HEK293 (cell line): ENCODE measurements at regions not wholly inside any gene's neighbourhood (a gene's known extent, or its start where the extent isn't known, plus 50 kb on each side); places are given as distances from the start of the nearest gene placed in this dataset.

Source experiments
- CTCF ChIA-PET: fragments of 350-600 bp; formaldehyde crosslinking; extraction: SDS; loops from one replicate; lab custom pipeline; 2021; ENCODE audit warnings: antibody characterized with exemption; lab: Yijun Ruan, JAX
- POLR2A ChIA-PET: fragments of 300-600 bp; formaldehyde crosslinking; extraction: SDS; loops from one replicate; lab custom pipeline; 2020; ENCODE audit warnings: antibody characterized with exemption, inconsistent platforms; lab: Yijun Ruan, JAX
- H3K27ac ChIP-seq: fragments of 200-500 bp; sonication (Bioruptor generic); 2 replicates; pipeline ENCODE4 v1.5.1; 2014; ENCODE audit warnings: low read depth, low read length, control low read depth, inconsistent platforms; ENCODE audit errors: extremely low read depth
- H3K36me3 ChIP-seq, 2 experiments: fragments of 200-500 bp in 1 of 2; sonication (Bioruptor generic) in 1 of 2; 1 replicate in 1 of 2; 2 replicates in 1 of 2; pipeline ENCODE4 v1.5.1; 2014 to 2017; ENCODE audit warnings: inconsistent platforms in 2 of 2, low read length in 2 of 2; ENCODE audit not compliant: control insufficient read depth in 2 of 2, insufficient read depth in 1 of 2
- H3K4me1 ChIP-seq: fragments of 200-500 bp; sonication (Bioruptor generic); 2 replicates; pipeline ENCODE4 v1.5.1; 2014; ENCODE audit warnings: mild to moderate bottlenecking, low read length, inconsistent platforms; ENCODE audit not compliant: control insufficient read depth, insufficient read depth
- H3K4me3 ChIP-seq: 2 replicates; pipeline ENCODE4 v1.5.1; 2011; ENCODE audit warnings: low read depth, mild to moderate bottlenecking, control low read depth, low read length, moderate library complexity
- H3K9me3 ChIP-seq: fragments of 200-500 bp; sonication (Bioruptor generic); 2 replicates; pipeline ENCODE4 v1.5.1; 2014; ENCODE audit warnings: low read depth, low read length, inconsistent platforms; ENCODE audit not compliant: control insufficient read depth, insufficient read depth
- GLI2 ChIP-seq: fragments of 450-650 bp; formaldehyde crosslinking; IDR thresholded peaks from 2 replicates; pipeline ENCODE4; 2017; ENCODE audit warnings: missing biosample characterization, missing genetic modification characterization, low read depth, borderline replicate concordance
- HOXA7 ChIP-seq: sonication (generic); formaldehyde crosslinking; IDR thresholded peaks from 2 replicates; pipeline ENCODE4 v1.8.1; 2022; ENCODE audit warnings: missing genetic modification reagents, borderline replicate concordance
- MEIS1 ChIP-seq: sonication (generic); formaldehyde crosslinking; IDR thresholded peaks from 2 replicates; pipeline ENCODE4 v1.8.1; 2022; ENCODE audit warnings: missing genetic modification reagents, mild to moderate bottlenecking, borderline replicate concordance
- SETDB1 ChIP-seq: IDR thresholded peaks from one replicate; pipeline ENCODE4 v1.6.1; 2017; ENCODE audit warnings: mild to moderate bottlenecking, low read length, moderate library complexity, mixed read lengths; ENCODE audit not compliant: insufficient read length
- SP2 ChIP-seq: fragments of 450-650 bp; formaldehyde crosslinking; IDR thresholded peaks from 2 replicates; pipeline ENCODE4 v1.5.1; 2016; ENCODE audit warnings: missing biosample characterization, missing genetic modification characterization
- SP3 ChIP-seq: fragments of 450-650 bp; formaldehyde crosslinking; IDR thresholded peaks from 2 replicates; pipeline ENCODE4 v1.5.1; 2016; ENCODE audit warnings: missing biosample characterization, missing genetic modification characterization
- SP7 ChIP-seq: fragments of 450-650 bp; formaldehyde crosslinking; IDR thresholded peaks from 2 replicates; pipeline ENCODE4 v1.5.1; 2016; ENCODE audit warnings: missing biosample characterization, missing genetic modification characterization
- TCF7L2 ChIP-seq: IDR thresholded peaks from 2 replicates; pipeline ENCODE4 v1.6.1; 2011; ENCODE audit warnings: low read depth, mild to moderate bottlenecking, inconsistent platforms, low read length, moderate library complexity, borderline replicate concordance
- WT1 ChIP-seq: fragments of 450-650 bp; formaldehyde crosslinking; IDR thresholded peaks from 2 replicates; pipeline ENCODE4 v1.5.1; 2016; ENCODE audit warnings: missing biosample characterization, missing genetic modification characterization
- YY2 ChIP-seq: fragments of 450-650 bp; formaldehyde crosslinking; IDR thresholded peaks from 2 replicates; pipeline ENCODE4 v1.5.1; 2016; ENCODE audit warnings: missing biosample characterization, missing genetic modification characterization
- ZBTB49 ChIP-seq: fragments of 450-650 bp; formaldehyde crosslinking; IDR thresholded peaks from 2 replicates; pipeline ENCODE4 v1.5.1; 2016; ENCODE audit warnings: missing biosample characterization, missing genetic modification characterization, low read depth
- ZNF121 ChIP-seq: fragments of 450-650 bp; formaldehyde crosslinking; IDR thresholded peaks from 2 replicates; pipeline ENCODE4 v1.5.1; 2016; ENCODE audit warnings: missing biosample characterization, missing genetic modification characterization
- ZNF175 ChIP-seq: fragments of 450-650 bp; formaldehyde crosslinking; IDR thresholded peaks from 2 replicates; pipeline ENCODE4 v1.5.1; 2016; ENCODE audit warnings: missing biosample characterization, missing genetic modification characterization
- ZNF26 ChIP-seq: fragments of 450-650 bp; formaldehyde crosslinking; IDR thresholded peaks from 2 replicates; pipeline ENCODE4 v1.5.1; 2016; ENCODE audit warnings: missing biosample characterization, missing genetic modification characterization
- ZNF350 ChIP-seq: fragments of 450-650 bp; formaldehyde crosslinking; IDR thresholded peaks from 2 replicates; pipeline ENCODE4 v1.5.0; 2017; ENCODE audit warnings: missing biosample characterization, mild to moderate bottlenecking, missing genetic modification characterization
- ZNF449 ChIP-seq: fragments of 450-650 bp; formaldehyde crosslinking; IDR thresholded peaks from 2 replicates; pipeline ENCODE4 v1.5.1; 2017; ENCODE audit warnings: missing biosample characterization, mild to moderate bottlenecking, missing genetic modification characterization, moderate library complexity
- ZNF473 ChIP-seq: fragments of 450-650 bp; formaldehyde crosslinking; IDR thresholded peaks from 2 replicates; pipeline ENCODE4 v1.5.1; 2017; ENCODE audit warnings: missing biosample characterization, missing genetic modification characterization
- ZNF529 ChIP-seq: fragments of 450-650 bp; formaldehyde crosslinking; IDR thresholded peaks from 2 replicates; pipeline ENCODE4 v1.5.1; 2017; ENCODE audit warnings: missing genetic modification characterization, missing biosample characterization; ENCODE audit not compliant: insufficient replicate concordance
- ZNF544 ChIP-seq: fragments of 450-650 bp; formaldehyde crosslinking; IDR thresholded peaks from 2 replicates; pipeline ENCODE4 v1.5.0; 2017; ENCODE audit warnings: missing biosample characterization, missing genetic modification characterization
- ZNF571 ChIP-seq: fragments of 450-650 bp; formaldehyde crosslinking; IDR thresholded peaks from 2 replicates; pipeline ENCODE4 v1.5.0; 2017; ENCODE audit warnings: missing biosample characterization, missing genetic modification characterization
- ZNF596 ChIP-seq: fragments of 450-650 bp; IDR thresholded peaks from 2 replicates; pipeline ENCODE4 v1.5.0; 2018; ENCODE audit warnings: missing biosample characterization, mild to moderate bottlenecking, missing genetic modification characterization, moderate library complexity
- ZNF664 ChIP-seq: fragments of 450-650 bp; formaldehyde crosslinking; IDR thresholded peaks from 2 replicates; pipeline ENCODE4 v1.5.1; 2016; ENCODE audit warnings: missing biosample characterization, missing genetic modification characterization
- ZNF837 ChIP-seq: fragments of 450-650 bp; formaldehyde crosslinking; IDR thresholded peaks from 2 replicates; pipeline ENCODE4 v1.5.1; 2016; ENCODE audit warnings: missing biosample characterization, missing genetic modification characterization
- ZSCAN16 ChIP-seq: fragments of 450-650 bp; formaldehyde crosslinking; IDR thresholded peaks from 2 replicates; pipeline ENCODE4 v1.5.1; 2016; ENCODE audit warnings: missing biosample characterization, missing genetic modification characterization
- ZSCAN4 ChIP-seq: fragments of 450-650 bp; formaldehyde crosslinking; IDR thresholded peaks from 2 replicates; pipeline ENCODE4 v1.5.1; 2017; ENCODE audit warnings: missing biosample characterization, missing genetic modification characterization

GRCh38 chr6:156175971-156176421 lies 601.2 kb upstream of the ARID1B start:
- Histone ChIP-seq H3K9me3 (no peaks in the 10 kb centered on the region), H3K4me1 (no peaks in the 10 kb centered on the region), H3K36me3 (no peaks in the 10 kb centered on the region), H3K4me3 (no peak overlapping the region), H3K27ac (no peak overlapping the region)
- ChIA-PET CTCF (no interaction called here), POLR2A (no interaction called here)
- TF ChIP-seq ZNF837 (tag by site-specific recombination) (no peak), TCF7L2 (no peak), MEIS1 (CRISPR knock-in tag) (no peak), ZNF449 (tag by site-specific recombination) (no peak), YY2 (no peak), ZNF26 (tag by site-specific recombination) (no peak), ZNF664 (no peak), ZNF544 (tag by site-specific recombination) (no peak), ZBTB49 (no peak), HOXA7 (CRISPR knock-in tag) (no peak), WT1 (tag by site-specific recombination) (no peak), SP3 (tag by site-specific recombination) (no peak), ZNF473 (no peak), GLI2 (tag by site-specific recombination) (no peak), ZNF571 (tag by site-specific recombination) (no peak)

GRCh38 chr6:156175433-156175832 lies 601.7 kb upstream of the ARID1B start:
- Histone ChIP-seq H3K4me3 (no peak overlapping the region), H3K27ac (no peak overlapping the region), H3K4me1 (no peaks in the 10 kb centered on the region), H3K9me3 (no peaks in the 10 kb centered on the region), H3K36me3 (no peaks in the 10 kb centered on the region)
- POLR2A ChIA-PET, result no interaction called here
- CTCF ChIA-PET, result no interaction called here
- TF ChIP-seq ZSCAN4 (no peak), ZNF121 (tag by site-specific recombination) (no peak), ZNF350 (tag by site-specific recombination) (no peak), SP2 (tag by site-specific recombination) (no peak), ZNF596 (tag by site-specific recombination) (no peak), SP7 (tag by site-specific recombination) (no peak), ZSCAN16 (no peak), ZNF529 (tag by site-specific recombination) (no peak), SETDB1 (no peak), ZNF175 (tag by site-specific recombination) (no peak)
